Right lobe of liver (tissue), 4 donors: ENCODE measurements at regions not wholly inside any gene's neighbourhood (a gene's known extent, or its start where the extent isn't known, plus 50 kb on each side); places are given as distances from the start of the nearest gene placed in this dataset.

Experiments
- POLR2A ChIP-seq: fragments of 450-650 bp; IDR thresholded peaks from one replicate; pipeline ENCODE4 v1.6.1; 2017; ENCODE audit warnings: antibody characterized with exemption, mild to moderate bottlenecking
- TF ChIP-seq, protein P1 (sequence below), 4 donors: fragments of 200-600 bp in 3 of 4; fragments of 450-650 bp in 1 of 4; IDR thresholded peaks; one replicate each; pipeline versions ENCODE4 v1.5.1 to v1.8.0; 2016 to 2022; ENCODE audit warnings: antibody characterized with exemption in 4 of 4, mild to moderate bottlenecking in 2 of 4
- donor health status: DM: no; HTN: no; CAD: no.
- donor health status: DM: no; HTN: no; CAD: no.
- donor health status: DM: no; HTN: yes; CAD: no.

GRCh38 chr9:78103971-78104433 lies 72.4 kb upstream of the GNAQ start:
- TF ChIP-seq, protein P1, sequence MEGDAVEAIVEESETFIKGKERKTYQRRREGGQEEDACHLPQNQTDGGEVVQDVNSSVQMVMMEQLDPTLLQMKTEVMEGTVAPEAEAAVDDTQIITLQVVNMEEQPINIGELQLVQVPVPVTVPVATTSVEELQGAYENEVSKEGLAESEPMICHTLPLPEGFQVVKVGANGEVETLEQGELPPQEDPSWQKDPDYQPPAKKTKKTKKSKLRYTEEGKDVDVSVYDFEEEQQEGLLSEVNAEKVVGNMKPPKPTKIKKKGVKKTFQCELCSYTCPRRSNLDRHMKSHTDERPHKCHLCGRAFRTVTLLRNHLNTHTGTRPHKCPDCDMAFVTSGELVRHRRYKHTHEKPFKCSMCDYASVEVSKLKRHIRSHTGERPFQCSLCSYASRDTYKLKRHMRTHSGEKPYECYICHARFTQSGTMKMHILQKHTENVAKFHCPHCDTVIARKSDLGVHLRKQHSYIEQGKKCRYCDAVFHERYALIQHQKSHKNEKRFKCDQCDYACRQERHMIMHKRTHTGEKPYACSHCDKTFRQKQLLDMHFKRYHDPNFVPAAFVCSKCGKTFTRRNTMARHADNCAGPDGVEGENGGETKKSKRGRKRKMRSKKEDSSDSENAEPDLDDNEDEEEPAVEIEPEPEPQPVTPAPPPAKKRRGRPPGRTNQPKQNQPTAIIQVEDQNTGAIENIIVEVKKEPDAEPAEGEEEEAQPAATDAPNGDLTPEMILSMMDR (IDR thresholded peaks at IDR 0.05) = no peak
- no peak for TF ChIP-seq POLR2A
